Superior temporal gyrus (tissue), 1 donor: ENCODE measurements at regions not wholly inside any gene's neighbourhood (a gene's known extent, or its start where the extent isn't known, plus 50 kb on each side); places are given as distances from the start of the nearest gene placed in this dataset.

ENCODE experiments used
- DNase-seq: peaks from one replicate; pipeline ENCODE4 v3.0.0-alpha.2; 2016; ENCODE audit errors: extremely low spot score

DNA sequence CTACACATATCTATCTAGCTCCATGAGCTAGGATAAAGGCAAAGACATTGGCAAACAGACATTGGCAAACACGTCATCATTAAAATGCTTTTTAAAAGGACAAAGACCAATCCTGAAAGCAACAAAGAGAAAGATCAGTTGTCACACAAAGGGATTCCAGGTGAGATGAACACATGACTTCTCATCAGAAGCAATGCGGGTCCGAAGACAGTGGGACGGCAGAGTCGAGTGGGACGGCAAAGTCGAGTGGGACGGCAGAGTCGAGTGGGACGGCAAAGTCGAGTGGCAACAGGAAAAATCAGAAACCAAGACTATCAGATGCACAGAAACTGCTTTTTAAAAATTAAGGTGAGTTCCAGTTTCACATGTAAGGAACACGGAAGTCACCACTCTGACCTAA lies 609.5 kb downstream of the BRD1 start:
- DNase-seq: no peak

DNA sequence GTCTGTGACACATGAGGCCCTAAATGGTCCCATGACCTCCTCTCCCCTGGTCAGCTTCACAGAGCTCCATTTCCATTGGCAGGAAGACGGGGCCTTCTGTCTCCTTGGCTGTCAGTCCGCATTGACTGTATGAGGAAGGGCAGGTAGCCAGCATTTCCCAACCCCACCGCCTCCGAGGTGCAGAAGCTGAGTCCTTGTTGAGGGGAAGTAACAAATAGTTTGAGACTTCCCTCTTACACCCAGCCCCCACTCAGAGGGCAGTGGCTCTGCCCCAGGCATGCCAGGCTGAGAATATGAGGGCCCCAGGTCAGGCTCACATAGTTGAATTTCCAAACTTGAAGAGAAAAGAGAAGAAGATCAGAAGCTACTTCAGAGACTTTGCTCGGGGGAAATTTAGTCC lies 611.1 kb downstream of the BRD1 start:
- DNase-seq: no peak

DNA sequence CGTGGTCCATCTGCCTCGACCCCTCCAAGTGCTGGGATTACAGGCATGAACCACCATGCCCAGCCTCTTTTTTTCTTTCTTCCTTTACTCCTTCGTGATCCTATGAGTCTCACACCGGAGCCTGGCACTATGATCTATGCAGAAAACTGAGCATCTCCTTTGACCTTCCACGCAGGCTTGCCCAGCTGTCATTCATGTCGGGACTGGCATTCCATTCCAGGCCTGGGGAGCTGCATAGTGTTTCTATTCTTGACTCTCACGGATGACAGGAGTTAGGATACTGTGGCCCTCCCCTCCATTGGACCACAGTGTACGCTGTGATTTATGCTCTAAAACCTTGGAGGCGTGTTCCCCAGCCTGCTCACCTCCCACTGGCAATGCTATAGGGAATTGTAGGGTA lies 611.8 kb downstream of the BRD1 start:
- DNase-seq: no peak

DNA sequence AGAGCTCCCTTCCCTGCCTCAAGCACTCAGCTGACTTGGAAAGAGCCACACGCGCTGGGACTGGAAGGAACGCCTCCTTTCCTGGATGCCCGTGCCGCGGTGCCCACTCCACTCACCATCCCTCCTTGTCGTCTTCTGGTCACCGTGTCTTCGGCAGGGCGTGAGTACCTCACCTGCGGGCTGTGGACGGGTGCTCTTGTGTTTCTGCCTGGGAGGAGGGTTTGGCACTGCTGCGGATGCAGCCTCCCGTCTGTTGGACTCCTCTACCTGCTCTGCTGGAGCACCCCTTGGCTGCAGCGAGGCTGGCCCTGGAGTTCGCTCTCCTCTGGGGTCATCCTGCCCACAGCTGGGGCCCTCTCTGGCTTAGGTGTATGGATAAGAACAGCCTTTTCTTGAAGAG lies 612.7 kb downstream of the BRD1 start:
- DNase-seq: no peak

DNA sequence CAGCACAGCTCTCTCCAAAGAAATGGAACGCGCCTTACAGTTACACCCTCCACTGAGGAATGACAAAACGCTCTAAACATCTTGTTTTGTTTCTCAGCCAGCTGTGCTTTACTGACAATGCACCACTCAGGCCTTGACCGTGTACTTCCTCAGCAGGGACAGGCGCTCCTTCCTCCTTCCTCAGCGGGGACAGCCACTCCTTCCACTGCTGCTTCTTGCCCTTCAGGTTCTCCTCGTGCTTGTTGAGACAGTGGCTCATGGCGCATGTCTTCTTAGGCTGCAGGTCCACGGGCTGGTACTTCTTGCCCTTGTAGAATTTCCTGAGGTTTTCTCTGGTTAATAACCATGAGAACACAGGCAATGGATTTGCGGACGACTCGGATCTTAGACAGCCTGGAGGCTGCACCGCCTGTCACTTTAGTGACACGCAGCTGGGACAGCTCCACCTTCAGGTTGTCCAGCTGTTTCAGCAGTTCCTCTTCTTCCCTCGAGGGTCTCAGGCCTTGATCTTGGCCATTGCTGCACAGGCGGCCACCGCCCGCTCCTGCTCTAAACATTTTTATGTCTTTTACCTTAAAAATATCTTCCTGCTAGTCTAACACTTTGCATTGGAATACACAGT lies 613.8 kb downstream of the BRD1 start:
- no peak for DNase-seq

DNA sequence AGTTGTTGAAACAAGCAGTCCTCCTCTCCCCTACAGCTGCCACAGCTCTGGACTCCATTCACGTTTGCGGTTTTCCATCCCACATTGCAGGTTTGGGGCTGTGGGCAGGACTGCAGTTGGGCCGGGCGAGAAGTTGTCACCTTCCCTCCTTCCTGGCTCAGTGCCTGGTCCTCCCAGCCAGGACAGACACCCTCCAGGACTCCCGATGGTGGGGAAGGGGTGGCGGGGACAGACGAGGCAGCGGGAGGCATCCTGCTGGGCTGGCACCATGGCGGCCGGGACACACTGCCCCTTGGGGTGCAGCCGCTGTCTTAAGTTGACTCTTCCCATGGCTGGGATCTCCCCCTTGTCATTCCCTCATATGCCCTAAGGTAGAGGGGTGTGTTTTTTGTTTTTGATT lies 615.2 kb downstream of the BRD1 start:
- DNase-seq: no peak

DNA sequence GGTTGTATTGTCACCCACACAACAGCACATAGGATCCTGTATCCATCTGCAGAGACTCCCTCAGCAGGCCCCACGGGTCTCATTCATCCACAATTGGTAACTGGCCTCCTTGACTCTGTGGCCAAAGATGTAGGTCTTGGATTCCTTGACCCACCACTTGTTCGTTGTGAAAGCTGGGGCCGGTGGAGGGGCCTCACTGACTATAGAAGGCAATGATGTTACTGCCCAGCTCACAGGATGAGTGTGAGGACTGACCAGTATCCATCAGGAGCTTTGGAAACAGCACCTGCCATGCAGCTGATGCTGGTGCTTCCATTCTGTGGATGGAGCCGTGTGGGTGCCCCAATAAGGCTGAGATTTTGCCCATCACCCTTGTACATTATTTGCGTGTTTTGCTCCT lies 615.7 kb downstream of the BRD1 start:
- no peak for DNase-seq

DNA sequence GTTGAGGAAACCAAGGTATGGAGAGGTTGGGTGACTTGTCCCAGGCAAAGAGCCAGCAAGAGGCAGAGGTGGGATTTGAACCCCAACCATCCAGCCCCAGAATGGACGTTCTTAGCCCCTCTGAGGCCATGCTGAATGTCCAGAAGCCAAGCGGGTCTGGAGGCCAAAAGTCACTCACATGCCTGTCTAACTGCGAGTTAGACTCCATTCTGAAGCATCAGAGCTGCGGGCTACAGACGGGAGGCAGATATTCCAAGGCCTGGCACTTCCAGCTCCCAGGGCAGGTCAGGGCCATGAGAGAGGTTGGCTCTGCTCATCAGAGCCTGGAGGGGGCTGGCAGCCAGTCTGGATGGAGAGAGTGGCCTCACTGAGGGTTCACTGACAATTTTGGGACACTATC lies 616.5 kb downstream of the BRD1 start:
- no peak for DNase-seq

DNA sequence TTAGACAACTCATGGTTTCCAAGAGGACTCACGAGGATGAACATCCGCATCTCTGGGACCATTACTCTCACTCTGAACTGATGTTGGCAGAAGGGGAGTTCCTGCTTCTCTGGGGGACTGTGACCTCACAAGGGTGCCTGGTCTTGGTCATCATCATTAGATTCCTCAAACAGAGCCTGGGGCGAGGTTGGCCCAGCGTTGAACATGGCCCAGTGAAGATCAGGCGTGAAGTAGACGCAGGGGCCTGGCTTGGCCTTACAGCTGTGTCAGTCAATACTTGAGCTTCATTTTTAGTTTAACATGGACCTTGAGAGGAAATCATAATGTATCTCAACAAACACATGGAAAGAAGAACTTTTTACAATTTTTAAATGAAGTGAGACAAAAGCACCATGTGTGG lies 617.1 kb downstream of the BRD1 start:
- DNase-seq: no peak

DNA sequence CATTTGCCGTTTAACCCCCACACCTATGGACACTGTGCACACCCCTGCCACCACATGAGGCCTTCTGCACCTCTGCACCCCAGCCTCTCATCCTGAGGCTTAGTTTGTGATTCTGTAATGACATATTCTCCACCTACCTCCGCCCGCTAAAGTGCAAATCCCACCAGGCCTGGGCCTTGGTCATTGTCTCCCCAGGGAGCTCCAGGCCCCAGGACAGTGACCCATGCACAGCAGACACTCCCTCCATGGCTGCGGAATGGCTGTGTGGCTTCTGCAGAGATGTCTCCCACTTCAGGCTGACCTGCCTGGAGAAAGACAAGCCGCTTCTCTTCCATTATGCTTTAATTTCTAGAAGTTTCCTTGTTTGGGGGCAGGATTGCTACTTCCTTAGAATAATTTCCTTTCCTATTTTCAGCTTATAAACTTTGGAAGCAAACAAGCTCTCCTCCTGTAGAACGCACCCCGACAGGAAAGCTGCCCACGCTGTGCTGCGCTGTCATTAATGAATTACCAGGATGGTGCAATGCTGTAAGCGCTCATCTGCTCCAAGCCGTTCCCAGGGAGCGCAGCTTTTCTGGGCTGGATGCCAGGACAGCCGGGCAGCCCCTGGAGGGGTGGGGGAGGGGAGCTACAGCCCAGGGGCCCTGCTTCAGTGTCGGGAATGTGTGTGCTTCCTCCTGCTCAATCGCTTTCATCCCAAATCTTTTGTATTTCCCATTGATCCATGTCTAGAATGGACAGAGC lies 618.0 kb downstream of the BRD1 start:
- DNase-seq: no peak

DNA sequence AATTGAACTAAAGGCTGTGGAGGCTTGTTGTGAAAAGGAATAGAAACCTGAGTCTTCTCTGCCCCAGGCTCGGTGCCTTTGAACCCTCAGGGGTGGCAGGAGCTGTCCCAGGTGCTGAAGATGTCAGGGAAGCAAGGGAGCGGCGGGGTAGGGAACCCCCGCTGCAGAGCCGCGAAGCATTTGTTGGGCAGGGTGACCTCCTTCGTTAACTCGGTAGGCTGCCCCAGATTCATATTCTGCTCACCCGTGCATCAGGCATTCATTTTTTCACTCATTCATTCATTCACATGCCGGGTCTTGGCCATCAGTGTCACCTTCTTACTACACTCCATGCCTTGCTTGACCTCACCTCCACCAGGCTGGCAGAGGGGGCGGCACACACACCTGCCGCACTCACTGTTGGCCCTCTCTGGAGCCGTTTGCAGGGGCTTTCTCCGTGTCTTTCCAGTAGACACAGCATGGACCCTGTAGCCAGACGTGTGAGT lies 618.9 kb downstream of the BRD1 start:
- no peak for DNase-seq

DNA sequence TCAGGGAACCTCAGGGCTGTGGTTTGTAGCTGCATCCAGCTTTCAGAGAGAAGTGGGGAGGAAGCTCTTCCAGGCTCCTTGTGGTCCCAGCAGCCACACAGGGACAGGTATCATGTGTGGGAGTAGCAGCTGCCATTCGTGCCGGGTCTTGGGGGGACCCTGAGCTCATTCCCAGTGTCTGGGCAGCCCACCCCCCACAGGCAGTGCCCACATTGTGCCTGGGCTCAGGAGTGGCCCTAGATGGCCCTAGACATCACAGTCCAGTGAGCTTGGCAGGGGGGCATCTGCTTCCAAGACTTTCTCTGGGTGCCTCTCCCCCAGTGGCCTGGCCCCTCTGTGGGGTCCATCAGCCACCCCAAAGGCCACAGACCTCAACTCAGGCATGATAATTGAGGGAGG lies 619.7 kb downstream of the BRD1 start:
- no peak for DNase-seq

DNA sequence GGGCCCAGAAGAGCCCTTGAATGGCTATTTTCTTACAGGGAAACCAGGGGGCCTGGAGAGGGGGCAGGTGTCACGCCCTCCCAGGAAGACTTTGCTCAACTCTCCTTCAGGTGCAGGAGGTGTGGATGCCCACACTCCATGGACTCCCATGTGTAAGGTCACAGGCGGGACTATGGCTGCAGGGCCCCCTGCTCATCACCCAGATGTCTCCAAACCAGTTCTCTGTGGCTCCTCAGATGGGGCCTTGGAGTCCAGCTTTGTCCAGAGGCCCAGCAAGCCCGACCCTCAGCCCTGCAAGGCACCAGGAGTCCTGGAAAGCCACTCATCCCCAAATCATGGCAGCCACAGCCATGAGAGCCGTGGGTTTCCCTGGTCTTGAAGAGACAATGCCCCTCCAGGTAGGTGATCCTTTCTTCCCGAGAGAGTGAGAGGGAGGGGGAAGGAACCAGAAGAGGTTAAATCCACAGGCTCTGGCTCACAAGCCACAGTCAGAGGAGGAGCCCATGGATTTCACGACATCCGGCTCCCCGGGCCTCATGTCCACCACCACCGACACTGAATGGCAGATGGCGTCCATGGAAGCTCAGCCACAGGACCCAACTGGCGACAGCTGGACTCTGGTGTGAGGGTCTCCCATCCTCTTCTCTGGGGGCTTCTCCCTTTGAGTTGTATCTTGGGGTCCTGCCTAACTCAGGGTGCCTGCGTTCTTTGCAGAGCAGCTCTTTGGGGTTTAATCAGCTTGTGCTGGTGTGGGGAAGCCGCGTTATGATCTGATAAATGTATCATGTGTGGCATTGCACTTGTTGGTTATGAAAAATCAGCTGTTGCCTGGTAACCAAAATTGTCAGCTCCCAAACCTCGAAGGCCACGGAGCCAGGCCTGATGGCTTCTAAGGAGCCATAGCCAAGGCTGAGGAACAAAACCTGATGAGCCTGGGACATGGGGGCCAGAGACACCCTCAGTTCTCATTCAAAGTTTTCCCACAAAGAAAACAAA lies 620.4 kb downstream of the BRD1 start:
- no peak for DNase-seq

DNA sequence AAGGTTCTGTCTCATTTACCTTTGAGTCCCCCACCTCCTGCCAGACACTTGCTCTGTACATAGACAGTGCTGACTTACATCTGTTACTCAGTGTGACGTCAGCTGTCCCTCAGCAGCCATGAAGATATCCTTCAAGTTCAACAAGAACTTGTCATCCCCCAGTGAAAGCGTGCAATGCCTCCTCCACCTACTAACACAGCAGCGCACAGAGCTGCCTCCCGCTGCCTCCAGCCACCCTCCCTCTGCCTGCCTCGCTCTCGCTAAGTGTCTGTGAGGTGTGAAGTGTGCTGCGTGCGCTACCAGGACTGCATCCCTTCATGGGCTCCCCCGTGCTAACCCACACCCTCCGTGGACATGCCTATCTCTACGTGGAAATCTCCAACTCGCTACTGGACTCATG lies 621.4 kb downstream of the BRD1 start:
- no peak for DNase-seq

DNA sequence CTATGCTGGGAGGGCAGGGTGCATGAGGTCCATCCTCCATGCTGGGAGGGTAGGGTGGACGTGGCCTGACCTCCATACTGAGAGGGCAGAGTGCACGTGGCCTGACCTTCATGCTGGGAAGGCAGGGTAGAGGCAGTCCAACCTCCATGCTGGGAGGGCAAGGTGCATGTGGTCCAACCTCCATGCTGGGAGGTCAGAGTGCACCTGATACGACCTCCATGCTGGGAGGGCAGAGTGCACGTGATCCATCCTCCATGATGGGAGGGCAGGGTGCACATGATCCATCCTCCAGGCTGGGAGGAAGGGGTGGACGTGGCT lies 622.2 kb downstream of the BRD1 start:
- DNase-seq: no peak

DNA sequence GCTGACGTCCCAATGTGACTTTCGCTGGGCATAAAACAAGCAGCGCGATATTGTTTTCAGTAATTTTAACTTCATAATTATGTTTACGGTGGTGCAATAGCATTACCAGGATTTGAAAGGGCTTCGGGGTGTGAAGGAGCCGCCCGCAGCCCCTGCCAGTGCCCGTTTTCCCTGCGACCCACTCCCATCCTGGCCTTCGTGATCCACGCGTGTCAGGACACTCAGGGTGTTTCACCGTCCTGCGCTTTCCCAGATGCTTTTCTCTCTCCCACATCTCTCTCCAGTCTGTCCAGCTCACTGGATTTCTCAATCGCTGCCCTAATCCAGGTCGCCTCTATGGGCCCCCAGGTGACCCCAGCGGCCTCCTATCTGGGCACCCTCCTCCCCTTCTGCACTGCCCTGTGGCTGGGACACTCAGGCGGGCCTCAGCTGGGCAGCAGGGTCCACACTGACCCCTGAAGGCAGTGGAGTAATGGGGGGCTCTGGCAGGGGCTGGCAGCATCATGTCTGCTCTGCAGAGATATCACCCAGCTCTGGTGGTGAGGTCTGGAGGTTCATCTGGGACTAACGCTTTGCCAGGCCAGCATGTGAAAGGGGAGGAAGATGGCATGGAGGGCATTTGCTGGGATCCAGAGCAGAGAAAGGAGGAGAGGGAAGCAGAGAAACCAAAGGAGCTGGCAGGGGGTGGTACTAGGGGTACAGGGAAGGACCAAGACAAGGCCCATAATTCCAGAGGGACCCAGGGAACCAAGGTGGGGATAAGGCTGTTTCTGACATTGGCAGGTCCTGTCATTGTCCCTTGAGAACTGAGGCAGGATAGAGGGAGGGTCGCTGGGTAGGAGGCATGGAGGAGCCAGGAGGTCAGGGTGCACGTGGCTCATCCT lies 622.8 kb downstream of the BRD1 start:
- no peak for DNase-seq

DNA sequence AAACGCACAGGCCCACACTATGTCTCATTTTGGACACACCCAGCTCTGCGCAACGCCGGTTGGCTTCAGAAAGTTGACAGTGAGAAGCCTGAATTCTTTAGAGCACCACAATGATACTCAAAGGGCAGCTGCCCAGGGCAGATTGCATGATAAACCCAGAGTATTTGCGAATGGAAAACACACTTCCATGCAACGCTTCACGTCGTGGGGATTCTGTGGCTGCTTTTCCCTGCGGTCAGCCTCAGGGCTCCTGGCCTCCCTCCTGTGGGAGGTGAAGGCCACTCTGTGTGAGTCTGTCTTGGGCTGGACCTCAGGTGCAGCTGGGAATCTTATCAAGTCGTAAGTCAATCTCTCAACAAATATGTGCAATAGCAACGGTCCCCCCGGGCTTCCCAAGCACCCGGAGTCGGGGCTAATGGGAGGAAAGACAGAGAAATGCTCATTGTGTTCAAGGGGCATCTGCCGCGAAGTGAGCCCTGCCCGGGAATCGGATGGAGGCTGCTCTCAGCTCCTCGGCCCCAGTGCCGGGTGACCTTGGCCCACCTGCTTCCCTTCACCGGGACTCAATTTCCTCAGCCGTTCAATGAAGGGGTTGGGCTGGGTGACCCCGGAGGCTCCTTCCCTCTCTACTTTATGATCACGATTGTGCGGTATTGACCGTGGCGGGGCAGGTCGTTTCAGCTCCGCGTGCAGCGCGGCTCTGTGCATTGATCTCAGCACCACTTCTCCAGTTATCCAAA lies 623.6 kb downstream of the BRD1 start:
- no peak for DNase-seq

DNA sequence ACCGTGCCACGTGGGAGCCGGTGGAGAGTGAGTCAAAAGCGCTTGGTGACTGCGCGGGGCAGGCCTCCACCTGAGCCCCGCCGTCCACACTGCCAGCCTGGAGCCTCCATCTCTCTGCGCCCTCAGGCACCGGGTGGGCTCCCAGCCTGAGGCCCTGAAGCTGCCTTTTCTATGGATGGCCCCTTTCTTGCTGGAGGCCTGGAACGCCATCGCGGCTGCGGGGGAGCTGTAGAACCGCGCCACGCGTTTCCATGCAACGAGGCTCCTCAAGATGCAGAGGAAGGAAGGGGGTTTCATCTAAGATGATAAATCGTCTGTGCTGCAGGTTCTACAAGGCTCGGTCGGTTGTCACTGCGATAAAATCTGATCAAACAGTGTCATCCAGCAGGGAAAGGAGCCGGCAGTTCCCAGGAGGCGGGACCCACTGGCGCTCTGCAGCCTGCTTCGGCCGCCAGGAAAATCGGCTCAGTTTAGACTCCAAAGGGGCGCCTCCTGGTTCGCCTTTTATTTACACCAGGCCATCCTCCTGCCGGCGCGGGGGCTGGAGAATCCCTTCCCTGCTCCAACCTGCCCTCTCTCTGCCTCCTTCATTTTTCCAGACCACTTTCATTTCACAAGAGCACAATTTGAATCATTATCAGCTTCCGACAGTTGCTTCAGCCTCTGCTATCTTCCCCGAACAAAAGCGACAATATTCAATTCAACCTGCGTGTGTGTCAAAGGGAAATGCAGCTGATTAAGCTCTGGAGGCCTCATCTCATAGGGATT lies 624.4 kb downstream of the BRD1 start:
- no peak for DNase-seq

DNA sequence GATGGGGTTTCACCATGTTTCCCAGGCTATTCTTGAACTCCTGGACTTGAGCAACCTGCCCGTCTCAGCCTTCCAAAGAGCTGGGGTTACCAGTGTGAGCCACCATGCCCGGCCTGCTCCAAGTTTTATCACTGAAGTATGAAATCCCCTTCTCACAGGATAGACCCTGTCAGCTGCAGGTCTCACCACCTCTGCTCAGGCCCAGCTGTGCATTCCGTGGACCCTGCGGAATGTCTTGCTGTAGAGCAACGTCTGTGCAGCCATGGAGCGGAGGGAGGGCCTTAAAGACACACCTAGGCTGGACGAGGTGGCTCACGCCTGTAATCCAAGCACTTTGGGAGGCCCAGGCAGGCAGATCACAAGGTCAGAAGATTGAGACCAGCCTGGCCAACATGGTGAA lies 625.4 kb downstream of the BRD1 start:
- no peak for DNase-seq
